Stimulated activated CD4-positive, alpha-beta T cell treated with anti-CD3 and anti-CD28 coated beads, Interleukin-1b, Interleukin-23, amount 100 ng/mL, for 24 hours (primary cell): ENCODE measurements at regions not wholly inside any gene's neighbourhood (a gene's known extent, or its start where the extent isn't known, plus 50 kb on each side); places are given as distances from the start of the nearest gene placed in this dataset.

ENCODE experiments used
- DNase-seq, 4 experiments: peaks; one replicate each; pipeline ENCODE4 v3.0.0-alpha.2; 2020; ENCODE audit warnings: low read depth in 4 of 4, low spot score in 1 of 4

- no peak for DNase-seq
Observed at GRCh38 chr15:27671819-27672437, 427.2 kb downstream of the OCA2 start.

- no peak for DNase-seq
Observed at GRCh38 chr15:27670486-27671209, 428.5 kb downstream of the OCA2 start.

- DNase-seq: no peak
Observed at GRCh38 chr15:27669641-27670040, 429.5 kb downstream of the OCA2 start.

GRCh38 chr15:27668471-27669220 is 430.5 kb downstream of the OCA2 start:
- no peak for DNase-seq

- no peak for DNase-seq
Observed at GRCh38 chr15:27665002-27665401, 434.1 kb downstream of the OCA2 start.

GRCh38 chr15:27662892-27663291 is 436.2 kb downstream of the OCA2 start:
- DNase-seq: no peak

GRCh38 chr15:27660676-27661075 is 438.4 kb downstream of the OCA2 start:
- no peak for DNase-seq

GRCh38 chr15:27656296-27656987 is 442.7 kb downstream of the OCA2 start:
- no peak for DNase-seq

- DNase-seq: no peak
Observed at GRCh38 chr15:27655056-27655455, 444.1 kb downstream of the OCA2 start.

GRCh38 chr15:27650244-27650643 is 448.9 kb downstream of the OCA2 start:
- DNase-seq: no peak

GRCh38 chr15:27648359-27648758 is 450.8 kb downstream of the OCA2 start:
- no peak for DNase-seq

GRCh38 chr15:27646531-27646930 is 452.6 kb downstream of the OCA2 start:
- DNase-seq: no peak

GRCh38 chr15:27645672-27646071 is 453.4 kb downstream of the OCA2 start:
- DNase-seq: no peak

GRCh38 chr15:27642981-27643380 is 456.1 kb downstream of the OCA2 start:
- no peak for DNase-seq

GRCh38 chr15:27639595-27639994 is 459.5 kb downstream of the OCA2 start:
- DNase-seq: no peak

GRCh38 chr15:27638958-27639357 is 460.2 kb downstream of the OCA2 start:
- DNase-seq: no peak

- no peak for DNase-seq
Observed at GRCh38 chr15:27635916-27636315, 463.2 kb downstream of the OCA2 start.

- no peak for DNase-seq
Observed at GRCh38 chr15:27628486-27628885, 470.6 kb downstream of the OCA2 start.

- no peak for DNase-seq
Observed at GRCh38 chr15:27627623-27628022, 471.5 kb downstream of the OCA2 start.

GRCh38 chr15:27623560-27624305 is 475.4 kb downstream of the OCA2 start:
- no peak for DNase-seq

GRCh38 chr15:27623149-27623548 is 476.0 kb downstream of the OCA2 start:
- DNase-seq: no peak
